A172 (cell line): ENCODE measurements at regions not wholly inside any gene's neighbourhood (a gene's known extent, or its start where the extent isn't known, plus 50 kb on each side); places are given as distances from the start of the nearest gene placed in this dataset.
A peak's percentile ranks its signal among the peaks of the same experiment; 100 is the strongest.

Source experiments
- DNase-seq: peaks from one replicate; pipeline ENCODE4 v3.0.0-alpha.2; 2015; ENCODE audit warnings: low spot score

DNA sequence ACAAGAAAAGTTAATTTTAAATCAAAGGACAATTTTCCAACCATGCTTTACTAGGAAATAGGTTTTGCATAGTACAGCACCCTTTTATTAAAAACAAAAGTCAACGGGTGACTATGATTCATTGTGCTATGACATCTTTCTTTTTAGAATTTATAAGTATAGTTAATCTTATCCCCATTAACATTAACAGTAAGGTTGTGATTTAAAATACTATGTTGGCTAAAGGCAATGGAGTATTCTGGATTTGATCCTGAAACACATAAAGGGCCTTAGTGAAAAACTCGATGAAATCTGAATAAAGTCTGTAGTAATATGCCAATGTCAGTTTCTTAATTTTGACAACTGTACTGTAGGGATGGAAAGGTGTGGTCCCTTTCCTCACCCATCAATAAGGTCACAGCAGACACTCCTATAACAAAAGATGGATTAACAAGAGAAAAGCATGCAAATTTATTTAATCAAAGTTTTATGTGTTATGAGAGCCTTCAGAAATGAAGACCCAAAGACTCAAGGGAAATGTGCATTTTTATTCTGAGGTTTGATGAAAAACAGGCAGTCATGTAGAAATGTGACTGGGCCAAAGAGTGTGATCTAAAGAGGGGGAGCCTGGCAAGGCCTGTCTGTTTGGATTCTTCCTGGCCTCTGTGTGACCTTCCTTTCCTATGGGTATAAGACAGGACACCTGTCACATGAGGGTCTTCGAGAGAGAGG is 731.4 kb downstream of the TSN start:
- no peak for DNase-seq

DNA sequence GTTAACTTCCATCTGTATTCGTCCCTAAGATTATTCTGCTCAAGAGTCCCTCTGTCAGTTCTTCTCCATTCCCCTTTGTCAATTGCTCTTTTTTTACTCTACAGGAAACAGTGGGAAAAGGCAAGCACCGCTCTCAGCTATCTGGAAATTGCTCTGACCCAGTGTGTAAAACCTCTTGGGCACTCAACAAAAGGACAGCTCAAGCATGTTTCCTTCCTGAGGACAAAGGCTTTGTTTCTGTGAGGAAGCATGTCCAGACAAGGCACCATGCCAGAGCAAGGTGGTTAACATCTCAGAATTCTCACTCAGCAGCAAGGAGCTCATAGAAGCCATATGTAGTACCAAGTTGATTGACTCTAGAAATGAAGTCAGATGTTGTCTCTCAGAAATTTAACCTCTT is 735.6 kb downstream of the TSN start:
- no peak for DNase-seq

DNA sequence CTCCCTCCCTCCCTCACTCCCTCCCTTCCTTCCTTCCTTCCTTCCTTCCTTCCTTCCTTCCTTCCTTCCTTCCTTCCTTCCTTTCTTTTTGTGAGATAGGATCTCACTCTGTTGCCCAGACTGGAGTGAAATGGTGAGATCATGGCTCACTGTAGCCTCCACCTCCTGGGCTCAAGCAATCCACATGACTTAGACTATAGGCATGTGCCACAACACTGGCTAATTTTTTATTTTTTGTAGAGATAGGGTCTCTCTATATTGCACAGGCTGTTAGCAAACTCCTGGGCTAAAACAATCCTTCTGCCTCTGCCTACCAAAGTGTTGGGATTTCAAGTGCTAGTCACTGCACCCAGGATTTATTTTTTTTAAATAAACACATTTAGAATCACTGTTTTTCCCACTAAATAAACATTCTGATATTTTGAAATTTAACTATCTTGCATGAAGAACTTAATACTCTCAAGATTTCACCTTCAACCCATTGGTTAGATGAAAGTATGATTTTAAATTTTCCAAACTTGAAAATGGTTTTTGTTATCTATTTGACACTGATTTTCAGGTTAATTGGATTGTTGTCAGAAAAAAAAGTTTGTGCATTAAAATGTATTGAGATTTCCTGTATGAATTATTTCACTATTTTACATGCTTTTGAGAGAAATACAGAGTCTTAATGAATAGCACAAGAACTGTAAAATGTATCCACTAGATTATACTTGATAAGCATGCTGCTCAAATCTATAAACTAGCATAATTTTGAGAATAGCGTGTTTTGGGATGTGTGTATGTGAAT is 745.1 kb downstream of the TSN start:
- no peak for DNase-seq

DNA sequence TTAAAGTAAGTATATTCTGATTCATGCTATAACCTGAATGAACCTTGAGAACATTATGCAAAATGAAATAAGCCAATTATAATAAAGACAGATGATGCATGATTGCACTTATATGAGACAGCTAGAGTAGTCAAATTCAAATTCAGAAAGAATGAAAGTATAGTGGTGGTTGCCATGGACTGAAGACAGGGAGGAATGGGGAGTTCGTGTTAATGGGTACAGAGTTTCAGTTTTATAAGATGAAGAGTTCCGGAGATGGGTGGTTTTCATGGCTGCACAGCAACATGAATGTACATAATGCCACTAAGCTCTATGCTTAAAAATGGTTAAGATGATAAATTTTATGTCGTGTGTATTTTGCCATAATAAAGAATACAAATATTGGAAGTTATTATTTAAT is 751.2 kb downstream of the TSN start:
- no peak for DNase-seq

DNA sequence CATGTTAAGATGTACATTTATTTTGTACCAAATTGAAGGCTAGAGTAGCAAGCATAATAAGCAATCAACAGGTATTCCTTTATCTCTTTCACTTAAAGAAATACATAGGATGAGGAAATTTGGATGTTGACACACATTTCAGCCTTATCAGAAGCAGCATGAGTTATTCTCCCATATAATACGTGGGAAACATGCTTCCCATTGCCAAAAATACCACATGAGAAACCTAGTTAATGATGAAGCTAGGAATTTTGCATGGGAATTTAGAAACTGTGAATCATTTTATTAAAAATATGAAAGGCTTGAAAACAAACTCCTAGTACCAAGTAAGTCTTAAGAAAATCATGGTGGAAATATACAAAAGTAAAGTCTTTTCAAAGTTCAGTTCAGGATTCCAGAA is 751.8 kb downstream of the TSN start:
- DNase-seq, result no peak

DNA sequence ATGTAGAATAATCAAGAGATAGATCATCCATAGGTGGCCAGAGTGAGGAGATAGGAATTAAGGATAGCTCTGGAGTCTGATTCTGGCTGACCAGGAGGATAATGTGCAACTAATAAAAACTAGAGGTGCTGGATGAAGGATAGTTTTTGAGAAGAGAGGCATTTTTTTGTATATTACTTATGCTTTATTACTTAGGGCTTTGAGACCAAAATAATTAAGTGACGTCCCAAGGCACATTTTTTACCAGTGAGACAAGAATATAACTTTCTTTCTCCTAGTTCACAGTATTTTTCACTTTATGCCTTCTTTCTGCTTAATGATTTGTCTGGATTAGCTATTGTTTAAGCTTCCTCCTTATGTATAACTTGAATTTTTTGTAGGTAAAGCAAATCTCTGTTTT is 756.6 kb downstream of the TSN start:
- no peak for DNase-seq

DNA sequence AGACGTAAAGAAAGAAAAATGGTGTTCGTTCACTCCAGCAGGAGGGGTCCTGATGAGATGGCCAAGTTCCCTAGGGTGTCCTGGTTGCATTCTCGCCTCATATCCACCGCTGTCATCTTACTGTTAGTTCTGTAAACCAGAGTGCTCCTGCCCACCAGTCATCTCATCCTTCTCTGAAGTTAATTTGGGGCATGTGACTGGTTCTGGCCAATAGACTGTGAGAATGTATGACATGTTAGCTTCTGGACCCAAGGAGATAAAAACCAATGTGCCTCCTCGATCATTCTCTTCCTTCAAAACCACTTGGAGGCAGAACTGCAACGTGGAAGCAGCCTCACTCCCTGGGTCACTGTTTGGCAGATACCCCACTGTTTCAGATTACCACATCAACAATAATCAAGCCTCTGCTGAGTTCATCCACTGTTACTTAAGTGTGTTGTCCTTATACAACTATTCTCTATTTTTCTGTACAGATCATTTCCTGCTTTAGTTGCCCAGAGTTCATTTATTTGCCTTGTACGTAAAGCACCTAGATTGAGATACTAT is 759.1 kb downstream of the TSN start:
- DNase-seq, result no peak

DNA sequence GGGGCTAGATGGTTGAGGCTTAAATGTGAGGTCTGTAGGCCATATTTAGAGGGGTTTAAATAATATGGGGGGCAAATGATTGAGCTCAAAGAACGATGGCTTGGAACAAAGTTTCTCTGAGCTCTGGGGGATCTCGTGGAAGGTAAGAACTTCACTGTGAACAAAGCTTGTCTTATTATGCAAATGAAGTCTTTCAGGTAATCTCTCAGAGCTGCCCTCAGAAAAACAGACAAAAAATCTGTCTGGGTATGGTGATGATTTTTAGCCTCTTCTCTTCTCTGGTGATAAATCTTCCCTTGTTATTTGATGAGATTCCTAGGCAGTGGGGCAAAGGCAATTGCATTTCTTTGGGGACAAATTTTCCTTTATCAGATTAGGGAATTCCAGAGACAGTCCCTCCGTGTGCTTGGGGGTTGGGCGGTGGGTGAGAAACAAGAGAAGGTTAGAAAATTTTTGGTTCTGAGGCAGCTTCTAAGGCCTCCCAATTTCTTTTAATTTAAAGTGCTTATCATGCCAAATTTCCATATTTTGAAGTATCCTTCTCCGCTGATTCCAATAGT is 760.4 kb downstream of the TSN start:
- no peak for DNase-seq

DNA sequence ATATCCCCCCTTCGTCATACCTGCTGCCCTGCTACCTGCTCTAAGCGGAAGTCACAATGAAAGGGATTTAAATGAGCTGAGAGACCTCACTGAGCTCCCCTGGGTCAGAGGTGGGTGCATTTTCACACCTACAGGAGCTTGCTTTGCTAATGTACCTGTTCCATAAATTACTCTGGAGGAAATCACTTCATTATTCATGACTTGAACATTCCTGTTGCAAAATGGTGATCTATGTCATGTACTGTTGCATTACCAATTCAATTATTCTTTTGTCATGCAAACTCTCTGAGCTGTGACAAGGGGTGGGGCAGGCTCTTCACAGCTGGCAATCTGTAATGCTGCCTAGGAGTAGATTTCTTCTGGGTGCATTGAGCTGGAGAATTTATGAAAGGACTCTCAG is 761.3 kb downstream of the TSN start:
- DNase-seq, result no peak

DNA sequence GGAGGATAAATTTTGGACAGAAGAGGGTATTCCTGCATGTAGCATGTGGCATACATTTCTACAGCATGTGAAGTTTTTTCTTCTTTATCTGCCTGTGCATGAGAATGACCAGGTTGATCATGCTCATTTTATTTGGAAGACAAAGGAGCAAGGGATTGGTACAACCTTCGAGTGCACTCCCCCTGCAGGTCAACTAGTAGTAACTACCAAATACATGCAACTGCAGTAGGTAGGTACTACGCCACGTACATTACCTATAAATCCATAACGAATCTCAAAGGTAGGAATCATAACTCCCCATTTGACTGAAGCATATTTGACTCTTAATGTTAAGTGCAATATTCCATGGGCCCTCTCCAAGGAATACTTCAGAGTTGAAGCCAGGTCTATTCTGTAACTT is 763.9 kb downstream of the TSN start:
- DNase-seq, result peak; percentile 7

DNA sequence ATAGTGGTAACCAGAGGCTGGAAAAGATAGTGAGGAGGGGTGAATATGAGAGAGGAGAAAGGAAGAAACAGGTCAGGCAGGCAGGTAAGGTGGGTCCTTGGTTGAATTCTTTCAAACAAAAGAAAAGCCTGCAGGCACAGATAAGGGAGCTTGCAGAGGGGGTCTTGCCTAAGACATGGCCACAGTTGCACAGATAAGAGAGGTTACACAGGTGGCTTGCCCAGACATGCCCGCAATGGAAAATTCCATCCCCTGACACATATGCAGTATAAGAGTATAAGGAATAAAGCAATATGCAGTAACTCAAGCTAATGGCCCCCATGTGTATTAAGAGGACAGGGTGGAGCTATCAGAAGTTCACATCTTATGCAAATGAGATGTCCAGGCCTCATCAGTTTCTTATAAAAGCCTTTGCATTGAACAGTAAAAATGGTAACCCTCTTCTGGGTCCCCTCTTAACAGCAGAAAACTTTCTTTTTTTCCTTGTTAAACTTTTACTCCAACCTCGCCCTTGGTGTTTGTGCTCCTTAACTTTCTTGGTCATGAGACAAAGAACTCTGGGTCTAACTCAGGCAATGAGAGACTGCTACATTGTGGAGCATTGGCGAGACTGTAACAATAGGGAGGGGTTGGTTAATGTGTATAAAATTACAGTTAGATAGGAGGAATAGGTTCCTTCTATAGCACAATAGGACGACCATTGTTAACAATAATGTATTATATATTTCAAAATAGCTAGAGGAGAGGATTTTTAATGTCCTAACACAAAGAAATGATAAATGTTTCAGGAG is 764.6 kb downstream of the TSN start:
- no peak for DNase-seq

DNA sequence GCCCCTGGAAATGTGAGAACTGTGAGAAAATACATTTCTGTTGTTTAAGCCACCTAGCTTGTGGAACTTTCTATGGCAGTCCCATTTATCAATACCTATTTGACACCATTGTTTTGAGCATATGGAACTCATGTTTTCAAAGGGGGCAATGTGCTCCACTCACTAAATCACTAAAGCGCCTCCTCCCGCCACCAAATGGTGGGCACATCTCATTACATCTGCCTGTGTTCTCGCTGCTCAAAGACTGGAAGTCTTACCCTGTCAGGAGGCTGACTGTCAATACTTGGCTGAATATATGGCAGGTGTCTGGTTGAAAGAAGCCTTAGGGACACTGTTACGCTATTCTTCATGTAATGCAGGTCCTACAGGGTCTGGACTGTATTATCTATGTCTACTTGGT is 767.7 kb downstream of the TSN start:
- DNase-seq, result no peak

DNA sequence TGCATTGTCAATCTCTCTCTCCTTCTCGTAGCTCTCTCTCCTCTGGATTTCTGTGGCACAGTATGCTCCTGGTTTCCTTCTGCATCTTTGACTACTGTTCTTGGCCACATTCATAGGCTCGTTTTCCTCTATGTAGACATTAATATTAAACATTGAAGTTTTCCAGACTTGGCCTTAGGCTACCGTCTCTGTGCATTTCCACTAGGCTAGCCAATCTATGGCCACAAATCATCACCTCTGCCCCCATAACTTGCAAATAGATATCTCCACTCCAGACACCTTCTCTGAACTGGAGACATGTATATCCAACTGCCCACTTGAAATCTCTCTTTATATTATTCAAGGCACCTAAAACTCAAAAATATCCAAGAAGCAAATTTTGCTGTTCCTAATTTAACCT is 768.5 kb downstream of the TSN start:
- no peak for DNase-seq

DNA sequence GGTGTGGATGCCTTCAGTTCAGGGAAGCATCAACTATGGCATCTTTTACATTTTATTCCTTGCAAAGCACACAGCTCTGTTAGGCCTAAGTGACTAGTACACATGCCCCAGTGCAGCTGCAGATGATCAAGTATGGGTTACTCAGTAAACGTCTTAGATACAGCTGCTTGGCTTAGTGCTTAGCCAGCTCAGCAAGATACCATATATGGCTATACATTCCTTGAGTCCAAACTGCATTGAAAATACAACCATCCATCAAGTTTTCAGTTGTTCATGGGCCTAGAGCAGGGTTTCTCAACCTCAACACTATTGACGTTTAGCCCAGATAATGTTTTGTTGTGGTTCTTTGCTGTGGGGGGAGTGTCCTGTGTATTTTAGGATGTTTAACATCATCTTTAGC is 769.9 kb downstream of the TSN start:
- no peak for DNase-seq

DNA sequence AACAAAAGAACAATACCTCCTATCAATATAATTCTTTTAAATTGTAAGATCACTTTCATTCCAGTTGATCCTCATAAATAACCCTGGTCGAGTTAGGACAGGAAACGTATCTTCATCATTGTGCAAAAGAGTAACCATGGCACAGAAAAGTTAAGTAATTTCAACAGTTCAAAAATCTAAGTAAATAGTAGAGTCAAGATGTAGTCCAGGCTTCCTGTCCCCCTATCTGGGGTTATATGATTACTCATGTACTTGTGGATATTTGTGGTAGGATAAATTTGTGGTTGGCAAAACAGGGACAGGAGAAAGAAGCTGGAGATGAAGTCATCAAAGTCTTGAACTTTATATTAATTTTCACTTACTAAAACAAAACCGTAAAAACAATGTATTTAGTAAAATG is 772.6 kb downstream of the TSN start:
- no peak for DNase-seq

DNA sequence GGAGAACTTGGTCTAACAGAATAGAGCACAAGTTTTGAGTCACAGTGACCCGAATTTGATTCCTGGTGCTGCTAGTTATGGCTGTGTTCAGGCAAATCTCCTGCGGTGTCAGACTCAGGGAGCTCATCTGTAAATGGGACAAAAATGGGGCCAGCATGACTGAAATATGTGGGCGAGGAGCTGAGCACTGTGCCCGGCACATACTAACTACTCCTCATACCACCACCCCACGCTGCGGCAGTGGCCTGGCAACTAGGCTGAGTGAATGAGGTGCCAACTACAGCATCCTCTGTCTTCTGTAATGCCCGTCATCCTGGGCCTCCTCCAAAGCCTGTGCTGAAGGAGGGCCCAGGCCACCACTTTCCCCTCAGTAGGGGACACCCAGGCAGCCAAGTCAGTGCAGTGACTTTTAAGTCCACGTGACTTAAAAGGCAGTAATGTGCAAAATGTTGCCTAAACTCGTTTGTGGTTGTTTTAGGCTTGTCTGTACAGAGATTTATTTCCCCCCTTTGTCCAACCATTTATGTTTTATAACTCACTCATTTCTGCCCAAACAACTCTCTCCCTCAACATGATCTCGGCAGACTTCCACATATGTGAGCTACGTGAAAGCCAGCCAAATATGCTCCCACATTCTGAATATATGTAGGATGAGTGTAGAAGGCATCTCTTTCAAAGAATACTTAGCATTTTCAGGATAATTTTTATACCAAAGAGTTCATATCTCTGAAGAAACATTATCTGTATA is 773.7 kb downstream of the TSN start:
- DNase-seq, result no peak

DNA sequence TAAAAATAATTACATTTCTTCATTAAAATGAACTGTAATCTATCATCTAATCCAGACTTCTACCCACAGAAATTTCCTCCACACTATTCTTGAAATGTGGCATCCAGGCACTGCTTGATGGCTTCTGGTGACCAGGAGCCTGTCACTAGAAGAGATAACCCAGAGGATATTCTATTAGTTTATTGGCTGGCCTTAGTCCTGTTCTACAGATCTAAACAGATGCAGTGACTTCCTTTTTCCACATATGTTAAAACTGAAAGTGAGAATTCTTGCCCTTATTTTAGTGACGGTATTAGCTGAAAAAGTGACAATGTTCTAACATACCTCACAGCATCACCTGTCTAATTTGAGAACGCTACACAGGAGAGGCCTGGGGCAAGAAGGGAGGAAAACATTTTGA is 775.4 kb downstream of the TSN start:
- no peak for DNase-seq

DNA sequence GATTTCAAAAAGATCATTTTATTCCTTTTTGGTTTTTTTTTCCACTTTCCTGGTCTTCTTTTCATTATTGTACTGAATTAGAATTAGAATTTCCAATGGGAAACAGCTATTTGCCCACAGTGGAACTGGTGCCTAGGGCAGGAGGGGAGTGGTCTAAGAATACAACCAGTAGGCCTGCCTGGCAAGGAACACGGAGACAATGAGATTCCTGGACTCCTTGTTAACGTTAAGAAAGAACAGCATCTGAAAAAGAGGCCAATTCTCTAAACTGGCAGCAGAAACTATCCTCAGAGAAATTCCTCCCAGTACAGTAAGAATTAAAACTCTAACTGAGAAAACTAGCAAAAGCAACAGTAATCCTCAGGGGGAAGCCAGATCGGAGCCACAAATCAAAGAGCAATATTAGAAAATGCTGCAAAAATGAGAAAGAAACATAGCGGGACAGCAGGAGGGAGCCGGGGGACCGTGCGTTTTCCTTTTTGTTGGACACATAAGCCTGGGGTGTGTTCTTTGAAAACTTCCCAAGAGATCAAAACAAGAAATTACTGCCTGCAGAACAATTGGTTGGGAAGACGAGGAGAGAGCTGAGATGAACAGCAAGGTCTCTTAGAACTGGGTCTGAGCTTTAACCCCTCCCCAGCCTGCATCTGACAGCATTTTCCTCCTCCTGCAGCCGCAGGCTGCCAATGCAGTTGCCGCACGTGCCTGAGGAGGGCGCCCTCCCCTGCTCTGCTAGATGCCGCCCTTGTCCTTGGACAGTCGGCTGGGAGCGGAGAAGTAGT is 776.0 kb downstream of the TSN start:
- DNase-seq, result no peak

DNA sequence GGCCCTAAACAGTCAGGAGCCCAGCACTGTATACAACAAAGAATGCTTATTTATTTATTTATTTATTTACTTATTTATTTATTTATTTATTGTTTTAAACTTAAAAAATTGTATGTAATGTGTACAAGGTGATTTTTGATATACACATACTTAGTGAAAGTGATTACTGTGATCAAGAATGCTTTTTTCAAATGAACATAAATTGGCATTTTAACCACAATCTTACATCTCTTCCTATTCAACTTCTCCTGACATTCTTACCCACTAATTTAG is 776.6 kb downstream of the TSN start:
- DNase-seq, result no peak

DNA sequence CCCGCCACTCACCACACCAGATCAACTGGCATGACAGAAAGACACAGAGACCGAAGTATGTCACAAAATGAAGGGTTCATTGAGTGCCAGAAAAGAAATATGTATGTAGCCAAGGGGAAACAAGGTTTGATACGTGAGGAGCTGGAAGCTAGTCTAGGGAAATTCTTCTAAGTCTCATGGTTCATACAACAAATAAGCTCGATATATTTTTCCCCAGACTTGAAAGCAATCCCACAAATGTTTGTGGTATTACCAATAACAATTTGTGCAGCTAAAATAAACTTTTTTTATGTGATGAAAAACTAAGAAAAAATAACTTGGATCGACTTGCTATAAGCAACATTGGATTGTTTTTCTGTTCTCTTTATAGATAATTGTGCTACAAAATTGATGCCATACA is 777.0 kb downstream of the TSN start:
- no peak for DNase-seq

DNA sequence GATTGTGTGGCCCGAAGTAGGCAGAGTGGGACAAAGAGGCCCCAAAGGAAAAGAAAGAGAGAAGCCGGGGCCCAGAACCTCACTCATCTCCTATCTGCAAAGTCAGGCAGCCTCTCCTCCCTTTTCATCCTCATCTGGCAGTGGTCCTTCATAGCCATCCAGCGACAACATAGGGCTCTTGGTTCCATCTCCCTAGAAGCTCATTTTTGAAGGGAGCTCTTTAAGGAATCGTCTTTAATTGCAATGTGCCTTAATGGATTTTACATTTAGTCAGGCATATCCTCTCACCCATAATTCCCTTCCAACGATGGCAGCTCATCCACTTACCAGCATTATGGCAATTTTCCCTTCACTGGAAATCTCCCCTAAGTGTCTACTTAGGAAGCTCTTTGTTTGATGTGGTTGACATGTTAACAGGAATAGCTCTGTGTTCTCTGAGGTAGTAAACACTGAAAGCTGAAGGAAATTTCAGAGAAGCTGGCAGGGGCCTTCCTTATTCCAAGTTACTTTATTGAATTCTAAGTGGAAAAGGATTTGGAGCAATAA is 780.6 kb downstream of the TSN start:
- DNase-seq, result no peak
